GM19351 (cell line): ENCODE measurements at regions not wholly inside any gene's neighbourhood (a gene's known extent, or its start where the extent isn't known, plus 50 kb on each side); places are given as distances from the start of the nearest gene placed in this dataset.
"Not testable (repeated sequence)": the region's sequence is repeated elsewhere in the genome, so short reads cannot be mapped to it uniquely, and the experiment has no call there.

Source experiments
- ATAC-seq: cut with Tn5 transposase; IDR thresholded peaks from one replicate; pipeline ENCODE4 v1.9.1; 2021; ENCODE audit warnings: mild to moderate bottlenecking, moderate library complexity; ENCODE audit not compliant: unreplicated experiment

GRCh38 chr5:2353871-2354440 lies 397.5 kb downstream of the IRX2 start:
- ATAC-seq, result no peak

- no peak for ATAC-seq
Observed at GRCh38 chr5:2353211-2353610, 398.3 kb downstream of the IRX2 start.

DNA sequence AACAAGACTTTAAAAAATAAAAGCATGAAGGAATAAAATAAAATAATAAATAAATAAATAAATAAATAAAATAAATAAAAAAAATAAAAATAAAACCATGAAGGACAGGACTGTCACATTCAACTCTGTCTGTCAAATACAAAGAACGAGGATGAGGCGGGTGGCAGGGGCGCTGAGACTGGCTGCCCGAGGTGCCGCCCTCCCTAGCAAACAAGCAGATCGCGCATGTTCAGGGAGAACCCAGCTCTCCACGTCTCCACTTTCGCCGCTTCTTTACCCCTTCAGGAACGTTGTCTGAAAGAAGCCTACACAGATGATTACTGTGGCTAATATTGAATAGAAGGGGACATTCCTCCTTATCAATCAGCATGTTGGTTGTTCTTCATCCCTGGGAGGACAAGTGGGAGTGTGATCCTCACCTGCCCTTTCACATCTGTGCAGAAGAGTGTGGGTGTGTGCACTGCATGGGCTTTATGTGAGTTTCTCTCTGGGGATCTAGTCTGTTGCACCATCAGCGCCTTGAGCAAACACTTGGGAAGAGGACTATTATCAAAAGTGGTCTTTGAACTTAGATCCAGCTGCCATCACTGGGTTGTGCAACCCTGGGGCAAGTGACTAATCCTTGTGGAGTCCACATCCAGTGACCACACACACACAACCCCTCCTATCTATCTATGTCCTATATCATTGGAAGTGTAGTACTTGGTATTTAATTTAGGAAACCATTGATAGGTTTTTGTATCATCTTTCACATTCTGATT lies 399.2 kb downstream of the IRX2 start:
- no peak for ATAC-seq

GRCh38 chr5:2349768-2350167 lies 401.7 kb downstream of the IRX2 start:
- not testable (repeated sequence) for ATAC-seq

DNA sequence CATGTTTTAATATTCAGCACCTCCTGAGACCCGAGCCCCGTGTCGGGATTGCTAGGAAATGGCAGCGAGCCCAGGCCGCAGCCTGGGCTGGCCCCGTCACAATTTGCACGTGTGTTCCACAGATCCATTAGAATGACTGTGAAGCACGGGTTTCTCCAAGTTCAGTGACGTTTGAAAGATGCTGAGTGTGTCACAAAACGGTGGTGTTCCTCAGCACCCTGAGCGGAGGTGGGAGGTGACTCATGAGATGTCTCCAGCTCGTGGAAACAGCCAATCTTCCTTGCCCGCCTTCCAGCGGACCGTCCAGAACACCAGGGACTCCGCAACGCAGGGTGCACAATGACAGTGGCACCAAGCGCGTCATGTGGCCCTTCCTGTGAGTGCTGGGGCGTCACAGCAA lies 412.8 kb downstream of the IRX2 start:
- no peak for ATAC-seq

DNA sequence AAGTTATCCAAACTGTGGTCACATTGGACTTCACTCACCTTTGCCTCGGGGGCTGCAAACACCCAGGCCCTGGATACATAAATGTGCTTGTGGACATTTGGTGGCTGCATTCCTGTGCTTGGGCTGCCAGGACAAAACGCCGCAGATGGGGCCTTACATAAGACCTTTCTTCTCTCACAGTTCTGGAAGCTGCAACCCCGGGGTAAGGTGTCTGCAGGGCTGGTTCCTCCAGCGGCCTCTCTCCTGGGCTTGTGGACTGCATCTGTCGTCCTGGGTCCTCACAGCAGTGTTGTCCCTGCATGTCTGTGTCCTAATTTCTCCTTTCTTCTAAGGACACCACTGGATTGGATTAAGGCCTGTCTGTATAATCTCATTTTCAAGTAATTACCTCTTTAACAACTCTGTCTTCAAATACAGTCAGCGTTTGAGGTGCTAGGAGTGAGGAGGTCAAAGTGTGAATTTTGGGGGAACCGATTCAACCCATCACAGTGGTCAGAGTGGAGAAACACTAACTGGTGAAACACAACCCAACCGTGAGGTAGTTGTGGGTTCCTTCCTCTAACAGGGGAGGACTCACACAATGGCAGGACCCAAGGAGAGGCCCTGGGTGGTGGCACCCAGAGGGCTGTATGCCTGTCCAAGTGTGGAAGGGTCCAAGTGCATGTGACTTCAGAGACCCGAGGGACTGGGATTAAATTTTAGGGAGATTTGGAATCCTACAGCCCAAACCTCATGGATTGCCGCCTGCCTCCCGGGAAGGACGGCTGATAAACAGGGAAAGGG lies 415.6 kb downstream of the IRX2 start:
- ATAC-seq, result no peak

- ATAC-seq, result no peak
Observed at GRCh38 chr5:2335125-2335732, 416.2 kb downstream of the IRX2 start.

DNA sequence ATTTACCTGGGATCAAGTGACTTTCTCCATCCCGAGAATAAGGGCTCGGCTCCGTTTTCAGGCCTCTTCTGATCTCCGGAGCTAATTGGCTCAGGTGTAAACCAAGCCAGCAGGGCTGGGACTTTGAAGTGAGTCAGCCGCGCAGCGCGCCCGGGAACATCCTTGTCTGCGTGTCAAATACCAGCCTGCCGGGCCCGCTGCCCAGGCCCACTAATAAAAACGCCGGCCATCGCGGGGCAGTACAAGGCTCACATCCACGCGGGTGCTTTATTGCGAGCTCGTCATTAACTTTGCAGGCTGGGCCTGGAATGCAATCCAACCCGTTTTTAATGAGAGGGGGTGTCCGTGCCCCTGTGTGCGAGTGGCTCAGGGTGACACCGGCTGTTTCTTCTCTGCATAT lies 416.8 kb downstream of the IRX2 start:
- ATAC-seq, result no peak

- ATAC-seq, result no peak
Observed at GRCh38 chr5:2333291-2333690, 418.2 kb downstream of the IRX2 start.

DNA sequence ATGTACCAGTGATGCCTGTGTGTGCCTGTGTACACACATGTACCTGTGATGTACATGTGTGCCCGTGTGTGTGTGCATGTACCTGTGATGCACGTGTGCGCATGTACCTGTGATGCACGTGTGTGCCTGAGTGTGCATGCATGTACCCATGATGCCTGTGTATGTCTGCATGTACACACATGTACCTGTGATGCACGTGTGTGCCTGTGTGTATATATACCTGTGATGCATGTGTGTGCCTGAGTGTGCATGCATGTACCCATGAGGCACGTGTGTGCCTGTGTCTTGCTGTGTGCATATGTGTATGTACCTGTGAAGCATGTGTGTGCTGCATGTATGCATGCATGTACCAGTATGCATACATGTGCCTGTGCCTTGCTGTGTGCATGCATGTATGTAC lies 419.0 kb downstream of the IRX2 start:
- ATAC-seq, result no peak

- ATAC-seq, result no peak
Observed at GRCh38 chr5:2330325-2331130, 420.9 kb downstream of the IRX2 start.

DNA sequence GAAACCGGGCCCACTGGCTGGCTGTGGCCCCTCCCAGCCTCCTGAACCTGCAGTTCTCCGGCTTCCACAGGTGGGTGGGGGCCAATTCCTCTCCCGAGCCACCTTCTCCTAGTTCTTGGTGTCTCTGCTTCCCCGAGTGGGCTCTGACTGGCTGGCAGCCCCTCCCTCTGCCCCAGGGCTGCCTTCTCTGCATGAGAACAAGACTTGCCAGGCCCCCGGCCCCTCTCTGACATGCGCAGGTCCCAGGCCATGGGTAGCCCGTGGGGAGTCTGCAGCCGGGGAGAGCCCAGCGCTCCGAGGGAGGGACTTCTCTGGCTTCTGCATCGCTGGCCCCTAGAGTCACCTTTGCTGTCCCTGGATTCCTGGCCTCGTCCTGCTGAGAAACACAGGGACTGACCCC lies 421.7 kb downstream of the IRX2 start:
- no peak for ATAC-seq

DNA sequence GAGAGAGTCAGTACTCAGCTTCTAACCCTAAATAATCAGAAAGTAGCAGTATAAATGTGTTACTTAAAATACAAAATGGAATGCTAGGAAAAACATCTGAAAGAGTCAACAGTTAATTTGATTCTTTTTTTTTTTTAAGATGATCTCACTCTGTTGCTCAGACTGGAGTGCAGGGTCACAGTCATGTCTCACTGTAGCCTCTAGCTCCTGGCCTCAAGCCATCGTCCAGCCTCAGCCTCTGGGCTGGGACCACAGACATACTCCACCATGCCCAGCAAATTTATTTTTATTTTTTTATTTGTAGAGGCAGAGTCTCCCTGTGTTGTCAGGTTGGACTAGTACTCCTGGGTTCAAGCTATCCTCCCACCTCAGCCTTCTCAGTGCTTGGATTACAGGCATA lies 424.9 kb downstream of the IRX2 start:
- no peak for ATAC-seq

- no peak for ATAC-seq
Observed at GRCh38 chr5:2324788-2325187, 426.7 kb downstream of the IRX2 start.

DNA sequence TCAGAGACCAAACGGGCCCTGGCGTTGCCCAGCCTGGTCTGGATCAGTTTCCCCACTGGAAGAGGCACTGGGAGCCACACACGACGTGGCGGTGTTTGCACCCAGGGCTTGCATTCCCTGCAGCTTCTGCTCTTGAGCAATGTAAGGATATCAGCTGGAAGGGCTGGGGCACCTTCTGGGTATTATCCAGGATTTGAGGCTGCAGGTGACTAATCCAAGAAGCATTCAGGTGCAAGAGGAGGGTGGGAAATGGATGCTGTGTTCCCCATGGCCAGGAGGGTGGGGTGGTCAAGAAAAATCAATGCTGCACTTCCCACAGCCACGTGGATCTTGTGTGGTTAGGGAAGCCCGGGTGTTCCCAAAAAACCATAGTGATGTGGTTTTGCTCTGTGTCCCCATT lies 430.9 kb downstream of the IRX2 start:
- ATAC-seq, result no peak

DNA sequence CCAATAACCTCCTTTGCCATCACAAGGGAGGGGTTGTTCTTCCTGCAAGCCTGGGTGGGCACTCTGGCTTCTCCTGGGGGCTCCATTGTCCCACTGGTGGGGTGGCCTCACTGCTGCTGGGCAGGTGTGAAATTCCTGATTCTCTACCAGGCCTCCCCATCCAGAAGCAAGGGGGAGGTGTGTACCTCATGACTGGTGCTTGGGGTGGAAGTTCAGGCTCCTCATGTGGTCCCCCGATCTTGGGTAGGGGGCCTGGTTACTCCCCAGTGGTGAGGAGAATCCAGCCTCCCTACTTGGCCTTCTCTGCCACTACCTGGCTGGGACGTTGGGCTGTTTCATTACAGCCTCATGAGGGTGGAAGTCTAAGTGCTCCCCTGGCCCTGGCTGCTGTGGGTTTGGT lies 433.9 kb downstream of the IRX2 start:
- ATAC-seq, result no peak

DNA sequence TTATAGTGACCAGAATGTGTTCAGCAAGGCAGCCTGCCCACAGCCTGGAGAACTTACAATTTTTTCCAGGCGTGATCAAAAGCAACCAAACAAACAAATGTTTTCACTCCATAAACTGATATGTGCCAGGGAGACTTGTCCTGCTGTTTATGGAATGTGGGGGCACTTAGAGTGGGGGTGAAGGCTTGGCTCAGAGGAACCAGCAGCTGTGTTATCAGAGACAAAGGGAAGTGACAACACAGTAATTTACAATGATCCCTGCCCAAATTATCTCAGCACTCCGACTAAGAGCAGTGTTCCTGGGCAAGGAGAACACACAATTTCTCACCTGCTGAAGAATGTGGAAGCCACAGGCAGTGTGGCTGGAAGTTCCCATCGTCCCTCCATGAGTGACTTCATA lies 429.1 kb upstream of the IRX4 start:
- ATAC-seq, result no peak

GRCh38 chr5:2310946-2311345 lies 428.2 kb upstream of the IRX4 start:
- ATAC-seq, result no peak

DNA sequence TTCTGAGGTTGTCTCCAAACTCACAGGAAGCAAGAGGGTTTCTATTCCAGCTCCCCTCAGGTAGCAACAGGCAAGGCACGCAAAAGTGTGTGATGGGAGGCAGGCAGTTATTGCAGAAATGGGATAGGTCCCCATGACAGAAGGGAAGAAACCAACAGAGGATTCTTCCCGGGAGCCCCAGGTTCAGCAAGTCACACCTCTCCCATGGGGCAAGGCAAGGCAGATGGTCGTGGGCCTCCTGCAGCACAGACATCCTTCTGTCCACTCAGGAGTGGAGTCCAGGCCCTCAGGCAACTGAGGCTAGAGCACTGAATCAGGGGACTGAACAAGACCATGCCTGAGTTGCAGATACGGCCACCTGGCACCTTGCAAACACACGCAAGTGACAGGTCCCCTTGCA lies 424.9 kb upstream of the IRX4 start:
- ATAC-seq, result no peak

GRCh38 chr5:2306711-2307110 lies 424.0 kb upstream of the IRX4 start:
- no peak for ATAC-seq
